HG02885 (cell line): ENCODE measurements at regions not wholly inside any gene's neighbourhood (a gene's known extent, or its start where the extent isn't known, plus 50 kb on each side); places are given as distances from the start of the nearest gene placed in this dataset.

Source experiments
- ATAC-seq: cut with Tn5 transposase; IDR thresholded peaks from one replicate; pipeline ENCODE4 v1.9.1; 2021; ENCODE audit warnings: mild to moderate bottlenecking; ENCODE audit not compliant: unreplicated experiment, poor library complexity

DNA sequence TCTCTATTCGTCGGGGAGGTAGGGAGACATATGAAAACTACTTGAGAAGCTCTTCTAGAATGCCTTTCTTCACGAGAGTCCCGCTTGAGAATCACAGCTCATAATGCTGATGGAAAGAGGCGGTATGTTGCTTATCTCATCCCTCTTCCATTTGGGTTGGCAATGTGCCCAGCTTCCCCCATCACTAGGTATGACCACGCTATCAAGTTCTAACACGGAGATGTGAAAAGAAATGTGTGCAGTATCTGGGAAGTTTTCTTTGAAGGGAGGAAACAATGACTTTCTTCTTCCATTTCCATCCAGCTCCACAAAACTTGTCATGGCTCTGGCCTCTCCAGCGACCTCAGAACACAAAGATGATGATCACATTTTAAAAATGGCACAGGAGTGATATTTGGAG, 742.4 kb downstream of the DCDC2C start:
- no peak for ATAC-seq

DNA sequence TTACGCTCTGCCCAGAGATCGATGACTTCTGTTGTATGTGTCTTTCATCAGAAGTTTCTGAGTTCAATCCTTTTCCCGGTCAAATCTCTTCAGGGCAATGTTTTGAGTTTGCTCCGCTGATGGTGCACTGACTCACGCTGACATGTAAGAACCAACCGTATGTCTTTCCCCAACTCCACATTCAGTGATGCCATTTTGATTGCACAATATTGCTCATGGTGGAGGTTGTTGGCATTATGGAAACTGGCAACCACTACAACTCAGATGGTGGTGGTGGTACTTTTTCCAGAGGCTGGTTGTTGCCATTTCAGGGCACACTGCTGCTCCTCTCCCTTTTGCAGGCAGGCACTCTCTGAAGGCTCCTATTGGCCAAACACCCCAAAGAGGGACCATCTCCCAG, 751.5 kb downstream of the DCDC2C start:
- no peak for ATAC-seq

DNA sequence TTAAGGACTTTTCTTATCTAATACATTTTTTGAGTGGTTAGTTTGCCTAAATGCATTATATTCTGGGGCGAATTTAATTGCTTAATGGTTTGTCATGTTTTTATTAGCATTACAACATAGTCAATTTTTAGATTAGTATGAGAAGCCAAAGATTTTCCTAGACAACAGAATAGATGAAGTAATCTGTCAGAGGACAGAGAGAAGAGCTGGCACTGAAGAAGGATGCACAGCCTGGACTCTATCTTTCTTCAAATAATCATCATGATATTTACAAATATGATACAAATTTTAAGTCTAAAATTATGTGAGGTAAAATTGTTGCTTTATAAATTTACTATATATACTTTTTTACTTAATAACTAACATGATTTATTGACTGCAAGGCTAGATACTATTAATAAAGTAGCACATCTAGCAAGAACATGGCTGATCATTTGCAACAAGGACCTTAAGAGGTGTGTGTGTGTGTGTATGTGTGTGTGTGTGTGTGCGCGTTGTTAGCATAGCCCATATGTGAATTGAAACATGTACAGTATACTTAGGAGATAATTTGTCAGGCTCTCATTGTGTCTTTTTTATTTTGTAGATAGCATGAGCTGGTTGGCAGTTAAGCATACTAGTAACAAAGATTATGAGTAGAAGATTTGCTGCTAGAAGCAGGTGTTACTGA, 752.2 kb downstream of the DCDC2C start:
- no peak for ATAC-seq

DNA sequence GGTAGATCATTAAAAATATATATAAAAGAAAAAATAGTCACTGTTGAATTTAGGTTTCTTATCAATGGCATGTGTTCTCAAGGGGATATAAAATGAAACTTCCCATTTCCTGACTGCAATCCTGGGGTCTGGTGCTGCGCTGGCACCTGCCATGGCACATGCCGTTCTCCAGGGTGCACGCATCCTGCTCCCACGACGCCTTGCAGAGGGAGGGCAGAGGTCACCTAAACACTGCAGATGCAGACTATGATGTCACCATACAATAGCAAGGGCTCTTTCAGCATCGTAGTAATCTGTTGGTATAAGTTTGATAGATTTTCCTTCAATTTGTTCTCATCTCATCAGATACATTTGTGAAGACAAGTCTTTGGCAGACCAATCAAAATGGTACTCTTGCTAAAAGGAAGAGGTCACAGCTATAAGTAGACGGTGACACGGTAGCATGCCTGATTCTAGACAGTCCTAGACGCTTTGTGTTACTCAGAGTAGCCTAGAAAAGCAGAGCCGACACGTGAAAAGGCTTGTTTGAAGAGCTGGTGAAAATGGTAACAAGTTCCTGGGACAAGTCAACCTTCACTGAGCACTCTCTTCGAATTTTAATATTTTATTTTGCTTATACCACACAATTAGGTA, 761.4 kb downstream of the DCDC2C start:
- ATAC-seq: no peak

DNA sequence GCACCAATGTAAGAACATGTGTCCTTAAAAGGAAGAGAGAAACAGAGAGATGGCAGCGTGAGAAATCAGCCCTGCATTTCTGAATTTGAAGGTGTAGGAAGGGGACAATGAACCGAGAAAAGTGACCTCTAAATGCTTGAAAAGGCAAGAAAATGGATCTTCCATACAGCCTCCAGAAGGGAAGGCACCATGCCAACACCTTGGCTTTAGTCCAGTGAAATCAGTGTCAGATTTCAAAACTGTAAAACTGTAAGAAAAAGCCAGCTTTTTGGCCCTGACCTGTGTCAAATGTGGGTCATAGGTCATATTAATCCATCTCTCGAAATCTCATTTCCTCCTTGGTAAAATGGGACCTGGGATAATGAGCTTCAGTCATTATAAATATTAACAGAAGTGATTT, 762.3 kb downstream of the DCDC2C start:
- ATAC-seq: no peak

DNA sequence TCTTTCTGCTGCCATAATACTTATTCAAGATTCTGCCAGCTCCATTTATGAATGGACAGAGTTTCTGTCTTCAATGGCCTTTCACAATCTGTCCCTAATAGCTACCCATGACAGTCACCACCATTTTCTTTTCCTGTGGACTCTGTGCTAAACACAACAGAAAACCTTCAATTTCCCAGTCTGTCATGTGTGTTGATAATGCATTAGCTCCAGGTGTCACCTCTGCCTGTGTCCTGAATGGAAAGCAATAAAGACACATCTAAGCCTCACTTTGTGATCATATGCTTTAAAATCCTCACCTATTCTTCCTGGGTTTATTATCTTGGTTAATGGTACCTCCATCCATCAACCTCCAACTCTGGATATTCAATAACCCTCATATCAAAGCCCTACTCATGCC, 772.2 kb downstream of the DCDC2C start:
- ATAC-seq: no peak

DNA sequence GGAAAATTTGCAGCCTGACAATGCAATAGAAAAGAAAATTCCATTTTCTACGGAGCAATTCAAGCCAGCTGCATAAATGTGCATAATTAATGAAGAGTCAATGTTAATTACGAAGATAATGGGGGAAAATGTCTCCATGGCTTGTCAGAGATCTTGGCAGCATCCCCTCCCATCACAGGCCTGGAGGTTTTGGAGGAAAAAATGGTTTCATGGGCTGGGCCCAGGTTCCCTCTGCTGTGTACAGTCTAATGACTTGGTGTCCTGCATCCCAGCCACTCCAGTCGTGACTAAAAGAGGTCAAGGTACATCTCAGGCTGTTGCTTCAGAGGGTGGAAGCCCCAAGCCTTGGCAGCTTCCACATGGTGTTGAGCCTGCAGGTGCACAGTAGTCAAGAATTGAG, 779.7 kb downstream of the DCDC2C start:
- ATAC-seq: no peak

DNA sequence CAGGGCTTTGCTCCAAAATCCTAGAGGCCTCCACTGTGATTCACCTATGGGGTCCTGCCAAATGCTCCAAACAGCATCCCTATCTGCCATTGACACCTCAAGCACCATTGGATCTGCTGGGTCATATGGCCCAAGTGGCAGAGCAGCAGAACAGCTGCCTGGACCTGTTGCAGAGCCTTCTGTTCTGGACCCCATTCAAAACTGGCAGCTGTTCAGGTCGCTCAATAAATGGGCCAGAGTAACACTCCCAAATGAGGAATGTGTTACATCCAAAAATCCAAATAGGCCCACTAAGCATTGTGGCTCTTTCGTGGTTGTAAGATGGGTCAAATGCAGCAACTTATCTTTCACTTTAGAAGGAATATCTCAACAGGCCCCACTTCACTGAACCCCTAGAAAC, 783.6 kb downstream of the DCDC2C start:
- no peak for ATAC-seq

DNA sequence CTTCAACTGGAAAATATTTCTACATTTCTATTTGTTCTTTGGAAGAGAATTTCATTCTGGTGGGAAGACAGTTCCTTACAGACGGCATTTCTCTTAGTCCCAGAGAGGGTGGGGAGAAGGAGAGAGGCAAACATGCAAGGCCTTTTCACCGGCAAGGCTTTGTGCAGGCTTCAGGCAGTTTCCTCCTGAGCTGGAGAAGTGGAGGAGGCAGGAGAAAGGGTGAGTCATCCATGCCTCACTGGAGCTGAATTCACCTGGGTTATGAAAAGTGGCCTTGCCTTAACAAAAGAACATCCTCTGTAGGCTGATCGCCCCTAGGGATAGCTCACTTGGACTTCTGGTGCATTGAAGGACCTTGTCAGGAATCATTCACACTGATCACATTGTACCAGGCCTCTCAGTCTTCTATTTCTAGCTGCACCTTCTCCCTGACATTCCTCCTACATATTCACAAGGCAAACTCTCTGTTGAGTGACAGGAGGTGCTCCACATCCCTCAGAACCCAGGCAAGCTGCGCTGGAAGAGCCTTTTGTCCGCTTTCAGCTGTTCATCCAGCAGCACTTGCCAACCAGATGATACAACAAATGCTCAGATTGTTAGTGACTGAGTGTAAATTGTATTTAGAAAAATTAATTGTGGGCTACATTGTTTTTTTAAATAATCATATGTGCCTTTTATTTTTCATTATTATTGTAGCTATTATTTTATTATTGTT, 796.1 kb downstream of the DCDC2C start:
- ATAC-seq: no peak

DNA sequence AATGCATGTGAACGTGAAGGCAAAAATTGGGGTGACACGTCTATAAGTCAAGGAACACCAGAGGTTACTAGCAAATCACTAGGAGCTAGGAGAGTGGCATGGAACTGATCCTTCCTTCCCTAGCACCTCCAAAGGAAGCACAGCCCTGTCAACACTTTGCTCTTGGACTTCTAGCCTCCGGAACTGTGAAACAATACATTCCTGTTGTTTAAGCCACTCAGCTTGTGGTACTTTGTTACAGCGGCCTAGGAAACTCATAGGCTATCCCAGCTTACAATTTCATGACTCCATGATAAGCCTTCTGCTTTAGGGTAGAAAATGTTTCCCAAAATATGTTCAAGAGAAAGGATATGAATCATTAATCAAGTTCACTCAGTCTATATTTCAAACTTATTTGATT, 798.1 kb downstream of the DCDC2C start:
- no peak for ATAC-seq

DNA sequence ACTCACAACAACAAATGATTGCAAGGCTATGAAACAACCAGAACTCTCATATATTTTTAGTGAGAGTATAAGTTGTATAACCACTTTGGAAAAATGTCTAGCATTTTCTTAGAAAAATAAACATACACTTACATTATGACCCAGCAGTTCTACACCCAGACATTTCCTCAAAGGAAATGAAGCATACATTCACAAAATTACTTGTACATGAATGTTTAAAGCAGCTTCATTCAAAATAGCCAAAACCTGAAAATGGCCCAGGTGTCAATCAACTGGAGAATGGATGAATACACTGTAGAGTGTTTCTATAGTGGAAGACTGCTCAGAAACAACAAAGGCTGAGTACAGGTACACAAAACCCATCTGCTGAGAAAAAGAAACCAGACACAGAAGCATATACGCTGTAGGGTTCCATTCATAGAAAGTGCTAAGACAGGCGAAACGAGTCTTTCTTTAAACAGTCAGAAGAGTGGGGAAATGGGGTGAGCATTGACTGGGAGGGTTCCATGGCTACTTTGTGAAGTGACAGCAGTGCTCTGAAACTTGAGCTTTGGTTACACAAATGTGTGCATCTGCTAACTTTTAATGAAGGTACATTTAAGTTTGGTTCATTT, 799.0 kb downstream of the DCDC2C start:
- ATAC-seq: no peak

DNA sequence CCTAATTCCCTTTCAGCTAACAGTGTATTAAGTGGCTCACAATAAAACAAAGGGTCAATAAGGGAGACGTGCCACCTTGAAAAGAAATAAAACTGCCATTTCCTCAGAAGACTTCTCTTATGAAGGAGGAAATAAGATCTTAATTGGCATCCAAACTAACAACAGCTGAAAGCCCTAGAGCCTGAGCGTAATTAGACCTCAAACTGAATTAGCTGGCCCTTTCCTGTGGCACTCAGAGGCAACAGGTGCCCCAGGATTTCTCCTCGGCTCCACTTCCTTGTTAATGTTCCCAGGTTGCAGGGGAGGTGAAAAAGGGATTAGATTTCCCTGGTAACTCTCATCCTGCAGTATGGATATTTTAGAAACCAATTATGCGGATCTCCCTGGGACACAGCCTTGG, 804.3 kb downstream of the DCDC2C start:
- no peak for ATAC-seq

DNA sequence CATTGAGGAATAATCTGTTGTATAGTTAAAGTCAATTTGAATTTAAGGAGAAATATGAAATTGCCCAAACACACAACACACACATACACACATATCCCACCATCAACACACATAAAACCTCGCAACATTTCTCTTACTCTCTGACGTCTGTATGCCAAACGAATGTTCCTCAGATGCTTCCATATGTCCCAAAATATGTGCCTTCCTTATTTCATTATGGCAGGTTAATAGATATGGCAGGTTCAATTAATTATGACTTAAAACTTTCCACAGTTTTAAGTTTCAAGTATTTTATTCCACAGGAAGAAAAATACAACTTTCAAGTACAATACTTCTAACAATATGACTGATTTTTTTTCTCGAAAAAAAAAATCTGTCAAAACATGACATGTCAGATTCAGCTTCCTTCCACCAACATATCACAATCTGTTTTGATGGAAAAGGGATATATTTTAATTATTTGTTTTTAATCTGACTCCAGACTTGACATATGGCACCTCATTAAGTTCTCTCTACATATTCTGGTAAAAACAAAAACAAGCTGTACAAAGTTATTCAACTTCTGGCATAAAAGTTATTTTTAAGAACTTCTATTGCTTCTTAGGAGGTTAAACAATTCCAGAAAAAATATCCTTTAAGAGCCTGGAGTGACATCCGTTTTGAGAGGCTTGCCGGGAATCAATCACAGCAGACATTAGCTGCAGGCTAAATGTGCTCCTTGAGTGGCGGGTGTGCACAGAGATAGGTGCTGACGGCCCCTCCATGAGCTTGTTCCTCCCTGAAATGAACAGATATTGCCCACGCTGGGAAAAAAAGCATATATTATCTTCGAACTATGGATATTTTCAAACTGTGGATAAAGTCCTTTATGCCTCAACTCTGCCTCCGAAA, 812.7 kb downstream of the DCDC2C start:
- ATAC-seq: no peak

DNA sequence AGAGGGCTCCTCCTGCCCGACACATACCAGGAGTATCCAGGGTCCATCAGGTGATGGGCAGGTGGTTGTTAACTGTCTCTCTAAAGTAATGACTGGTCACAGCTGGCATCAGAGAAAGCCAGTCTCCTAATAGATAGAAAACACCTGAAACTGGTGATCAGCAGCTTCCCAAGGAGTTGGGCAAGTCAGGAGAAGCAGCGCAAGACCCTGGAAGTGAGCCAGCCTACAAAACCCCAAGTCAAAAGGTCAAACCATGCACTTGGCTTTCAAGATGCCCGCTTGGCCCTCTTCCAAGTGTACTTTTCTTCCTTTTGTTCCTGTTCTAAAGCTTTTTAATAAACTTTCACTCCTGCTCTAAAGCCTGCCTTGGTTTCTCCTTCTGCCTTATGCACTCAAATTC, 815.2 kb downstream of the DCDC2C start:
- ATAC-seq: no peak

DNA sequence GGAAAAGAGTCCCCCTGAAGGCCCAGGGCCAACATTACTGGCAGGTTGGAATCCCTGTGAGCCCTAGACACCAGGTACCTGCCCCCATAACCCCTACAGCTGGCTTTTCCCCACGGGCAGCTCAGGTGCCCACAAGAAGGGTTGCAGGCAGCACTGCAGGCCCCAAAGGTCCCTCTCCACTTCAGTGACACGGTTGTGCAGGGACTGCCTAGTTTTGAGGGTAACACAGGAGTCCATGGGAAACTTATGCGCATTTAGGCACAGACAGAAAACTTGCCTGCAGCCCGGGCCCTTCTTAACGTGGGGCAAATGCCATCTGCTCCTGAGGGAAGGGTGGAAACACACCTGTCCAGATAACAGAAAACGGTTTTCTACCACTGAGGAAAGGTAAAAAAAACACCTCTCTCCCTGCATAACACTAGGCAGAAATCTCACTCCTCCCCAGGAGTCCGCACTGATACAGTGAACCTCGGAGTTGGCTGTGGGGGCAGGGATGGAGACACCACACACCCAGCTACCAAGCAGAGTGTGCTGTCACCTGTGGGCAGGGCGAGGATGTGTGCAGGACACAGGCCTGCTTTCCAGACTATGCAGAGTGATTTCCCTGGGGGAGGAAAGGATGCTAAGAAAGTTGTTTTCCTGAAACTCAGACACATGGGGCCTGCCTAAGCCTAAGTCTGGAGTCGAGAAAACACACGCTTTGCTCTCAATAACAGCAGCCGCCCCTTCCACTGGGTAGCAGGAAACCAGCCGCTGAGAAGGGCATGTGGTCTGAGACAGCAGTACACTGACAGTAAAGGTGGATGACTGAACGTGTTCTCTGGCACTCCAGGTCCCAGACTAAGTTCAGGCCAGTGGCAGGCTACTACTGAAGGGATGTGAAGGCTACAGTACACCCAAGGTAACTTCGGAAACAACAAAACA, 819.4 kb downstream of the DCDC2C start:
- ATAC-seq: no peak

DNA sequence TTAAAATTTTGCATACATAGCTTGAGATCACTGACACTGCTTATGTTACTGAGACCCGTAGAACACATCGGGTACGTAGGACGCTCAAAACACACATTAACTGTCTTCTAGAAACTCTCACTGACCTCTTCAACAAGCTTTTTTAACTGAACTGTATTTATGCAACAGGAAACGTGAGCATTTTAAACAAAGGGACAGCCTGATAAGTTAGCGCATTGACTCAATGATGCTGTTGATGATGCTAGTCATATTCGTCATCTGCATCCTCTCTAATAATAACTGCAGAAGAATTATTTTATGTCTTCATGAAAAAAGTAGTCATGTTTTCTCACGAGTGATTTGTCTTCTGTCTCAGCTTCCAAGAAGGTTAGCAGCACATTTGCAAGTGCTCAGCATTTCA, 824.0 kb downstream of the DCDC2C start:
- no peak for ATAC-seq

DNA sequence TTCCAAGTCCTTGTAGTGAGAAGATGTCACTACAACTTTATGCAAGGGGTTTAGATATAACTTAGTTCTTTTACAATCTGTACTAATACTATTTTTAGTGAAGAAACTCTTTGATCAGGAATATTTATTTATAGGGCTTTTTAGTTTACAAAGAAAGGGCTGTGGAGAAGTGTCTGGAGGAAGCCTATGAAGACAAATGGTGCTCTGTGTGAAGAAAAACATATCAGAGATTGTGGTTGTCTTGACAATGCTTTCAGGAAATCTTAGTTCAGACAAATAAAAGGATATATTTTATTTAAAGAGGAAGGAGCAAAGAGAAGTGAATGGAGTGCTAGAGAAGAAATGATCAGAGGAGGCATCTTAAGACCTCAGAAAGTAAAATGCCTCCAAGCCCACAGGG, 824.9 kb downstream of the DCDC2C start:
- ATAC-seq: no peak

DNA sequence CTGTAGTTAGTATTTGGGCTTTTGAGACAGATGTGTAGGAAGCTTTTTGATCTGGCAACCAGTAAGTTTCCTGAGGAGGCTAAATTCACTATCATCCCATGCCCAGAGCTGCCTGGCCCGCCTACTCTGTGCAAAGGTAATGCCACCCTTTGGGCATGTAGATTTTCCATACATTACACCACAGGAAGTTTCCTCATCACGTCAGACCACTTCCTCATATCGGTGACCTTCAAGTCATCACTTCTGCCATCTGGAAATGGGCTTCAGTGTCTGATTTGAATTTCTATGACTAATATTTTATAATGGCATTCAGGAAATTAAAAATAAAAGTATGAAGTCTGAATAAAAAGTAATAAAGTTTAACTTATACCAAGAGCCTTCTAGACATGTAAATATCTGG, 825.4 kb downstream of the DCDC2C start:
- no peak for ATAC-seq

DNA sequence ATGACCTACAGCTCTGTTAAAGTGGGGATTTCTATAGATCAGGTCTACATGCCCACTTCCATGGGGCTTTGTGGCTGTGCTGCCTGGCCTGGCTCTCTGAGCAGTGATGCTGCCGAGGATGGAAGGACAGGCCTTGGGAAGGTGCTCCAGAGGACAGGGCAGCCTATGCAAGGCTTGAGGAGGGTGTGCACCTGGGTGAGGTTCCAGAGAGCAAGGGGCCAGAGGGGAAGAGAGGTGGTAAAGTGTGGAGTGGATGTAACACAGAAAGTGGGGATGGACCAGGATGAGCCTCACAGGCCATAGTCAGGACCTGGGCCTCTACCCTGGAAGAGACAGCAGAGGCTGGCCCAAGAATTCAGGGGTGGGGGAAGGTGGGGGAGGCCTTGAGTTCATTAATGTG, 826.4 kb downstream of the DCDC2C start:
- no peak for ATAC-seq
